GM18520 (cell line): ENCODE measurements at regions not wholly inside any gene's neighbourhood (a gene's known extent, or its start where the extent isn't known, plus 50 kb on each side); places are given as distances from the start of the nearest gene placed in this dataset.
"Not testable (repeated sequence)": the region's sequence is repeated elsewhere in the genome, so short reads cannot be mapped to it uniquely, and the experiment has no call there.

Experiments
- ATAC-seq: cut with Tn5 transposase; IDR thresholded peaks from one replicate; pipeline ENCODE4 v1.9.1; 2021; ENCODE audit not compliant: unreplicated experiment

- ATAC-seq = not testable (repeated sequence)
Observed at GRCh38 chr2:89202518-89202917, 511.0 kb downstream of the RPIA start.

DNA sequence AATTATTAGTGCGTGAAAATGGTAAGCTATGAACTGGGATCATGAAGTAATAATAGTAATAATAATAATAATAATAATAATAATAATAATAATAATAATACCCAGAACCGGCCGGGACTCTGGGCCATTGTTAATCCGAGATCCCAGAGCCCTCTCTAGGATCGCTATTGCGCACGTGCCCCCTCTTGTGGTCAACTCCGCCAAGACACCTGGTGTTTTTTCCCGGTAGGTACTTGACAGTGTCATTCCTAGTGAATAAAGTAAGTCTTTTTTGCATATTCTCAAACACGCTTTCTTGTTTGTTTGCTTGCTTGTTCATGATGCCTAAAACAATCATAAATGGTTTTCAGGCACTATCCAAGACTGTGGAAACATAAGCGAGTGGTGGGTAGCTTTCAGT lies 513.7 kb downstream of the RPIA start:
- not testable (repeated sequence) for ATAC-seq

GRCh38 chr2:89208144-89208932 lies 516.9 kb downstream of the RPIA start:
- ATAC-seq = not testable (repeated sequence)

DNA sequence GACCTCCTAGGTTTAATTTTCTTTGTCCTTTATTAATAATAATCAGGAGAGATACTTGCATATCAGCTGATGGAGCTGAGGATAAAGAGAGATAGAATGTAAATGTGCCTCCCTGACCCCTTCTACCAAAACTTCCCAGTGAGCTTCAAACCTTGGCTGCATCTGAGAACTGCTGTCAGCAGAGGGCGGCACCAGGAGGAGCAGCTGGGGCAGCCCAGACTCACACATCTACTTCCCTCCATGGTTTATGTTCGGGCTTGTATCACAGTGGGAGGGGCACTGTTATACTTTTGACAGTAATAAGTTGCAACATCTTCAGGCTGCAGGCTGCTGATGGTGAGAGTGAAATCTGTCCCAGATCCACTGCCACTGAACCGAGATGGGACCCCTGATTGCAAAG lies 521.7 kb downstream of the RPIA start:
- ATAC-seq = not testable (repeated sequence)

- ATAC-seq = not testable (repeated sequence)
Observed at GRCh38 chr2:89213811-89214210, 522.3 kb downstream of the RPIA start.

GRCh38 chr2:89221474-89221873 lies 530.0 kb downstream of the RPIA start:
- ATAC-seq = not testable (repeated sequence)

DNA sequence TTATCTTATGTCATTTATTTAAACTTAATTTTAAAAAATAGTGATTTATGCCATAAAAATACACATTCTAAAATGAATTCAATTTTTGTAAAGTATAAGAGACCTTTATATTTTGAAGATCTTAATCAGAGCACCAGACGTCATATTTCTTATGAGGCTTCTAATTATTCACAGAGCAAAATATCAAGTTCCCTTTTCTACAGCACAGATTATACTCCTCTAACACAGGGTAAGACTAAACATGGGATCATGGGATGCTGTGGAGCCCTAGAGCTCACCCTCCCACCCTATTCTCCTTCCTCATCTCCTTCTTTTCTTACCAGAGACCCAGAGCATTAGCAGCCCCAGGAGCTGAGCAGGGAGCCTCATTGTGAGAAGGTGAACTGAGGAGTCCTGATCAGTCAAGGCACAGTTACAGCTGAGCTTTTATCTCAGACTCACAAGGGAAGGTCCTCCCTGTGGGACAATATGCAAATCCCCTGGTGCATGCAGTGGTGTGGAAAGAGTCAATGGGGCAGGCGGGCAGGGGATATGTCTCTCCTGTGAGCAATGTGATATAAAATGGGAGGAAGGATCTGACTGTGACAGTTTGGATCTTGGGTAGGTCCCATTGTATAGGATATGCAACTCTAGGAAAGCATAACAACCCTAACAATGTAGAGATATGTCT lies 530.7 kb downstream of the RPIA start:
- not testable (repeated sequence) for ATAC-seq

- not testable (repeated sequence) for ATAC-seq
Observed at GRCh38 chr2:89224803-89225202, 533.3 kb downstream of the RPIA start.

GRCh38 chr2:89229979-89230378 lies 538.5 kb downstream of the RPIA start:
- not testable (repeated sequence) for ATAC-seq

DNA sequence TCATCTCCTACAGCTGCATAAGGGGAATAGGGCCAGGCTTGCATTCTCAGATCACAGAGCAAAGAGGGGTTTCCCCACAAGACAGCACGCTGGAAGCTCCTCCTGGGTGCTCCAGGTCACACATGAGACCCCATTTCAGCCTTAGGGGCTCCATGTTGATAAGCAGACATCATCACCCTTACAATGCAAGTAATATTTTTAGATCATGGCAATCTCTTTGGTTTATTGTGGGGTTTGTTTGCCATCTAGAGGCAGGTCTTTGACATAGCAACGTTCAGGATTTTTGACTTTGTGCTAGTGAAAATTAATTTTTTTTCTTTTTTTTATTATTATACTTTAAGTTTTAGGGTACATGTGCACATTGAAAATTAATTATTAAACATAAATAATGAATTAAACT lies 539.8 kb downstream of the RPIA start:
- ATAC-seq = not testable (repeated sequence)

DNA sequence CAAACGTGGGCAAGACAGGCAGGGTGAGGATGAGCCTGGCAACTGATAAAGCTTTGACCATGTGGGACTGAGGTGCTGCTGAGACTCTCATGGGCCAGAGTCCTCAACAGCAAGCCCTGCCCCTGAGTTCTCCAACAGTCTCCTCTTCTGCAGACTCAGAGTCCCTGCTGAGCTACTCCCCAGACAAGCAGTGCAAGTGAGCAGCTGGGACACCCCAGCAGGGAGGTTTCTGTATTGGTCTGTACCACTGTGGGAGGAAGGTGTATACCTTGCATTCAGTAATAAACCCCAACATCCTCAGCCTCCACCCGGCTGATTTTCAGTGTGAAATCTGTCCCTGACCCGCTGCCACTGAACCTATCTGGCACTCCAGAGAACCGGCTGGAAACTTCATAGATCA lies 542.5 kb downstream of the RPIA start:
- ATAC-seq = not testable (repeated sequence)

GRCh38 chr2:89234818-89235466 lies 543.5 kb downstream of the RPIA start:
- ATAC-seq = not testable (repeated sequence)

DNA sequence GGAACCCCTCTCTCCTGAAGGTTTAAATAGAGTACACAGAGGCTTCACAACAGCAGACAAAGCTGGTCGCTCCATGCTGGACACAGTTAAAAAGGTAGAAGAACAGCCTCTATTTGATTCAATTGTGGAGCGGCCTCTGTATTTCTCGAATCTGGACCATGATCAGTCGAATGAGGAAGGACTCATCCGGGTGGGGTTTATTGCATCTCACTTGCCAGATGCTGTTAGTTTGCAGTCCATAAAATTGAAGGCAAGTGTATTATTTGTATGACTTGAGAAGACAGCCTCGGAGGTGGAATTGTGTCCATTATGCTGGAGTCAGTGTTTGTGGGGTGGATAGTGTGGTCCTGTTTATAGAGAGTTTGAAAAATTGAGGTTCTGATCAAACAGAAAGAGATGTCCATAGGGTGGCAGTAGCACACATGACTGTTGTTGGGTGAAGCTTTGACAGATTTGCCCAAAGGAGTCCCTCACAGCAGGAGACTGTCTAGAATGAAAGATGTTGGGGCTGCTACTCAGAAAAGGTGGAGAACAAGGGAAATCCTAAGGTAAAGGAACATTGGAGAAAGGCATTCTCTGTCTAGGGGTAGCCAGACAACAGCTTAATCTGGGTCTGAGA lies 545.5 kb downstream of the RPIA start:
- ATAC-seq = not testable (repeated sequence)

DNA sequence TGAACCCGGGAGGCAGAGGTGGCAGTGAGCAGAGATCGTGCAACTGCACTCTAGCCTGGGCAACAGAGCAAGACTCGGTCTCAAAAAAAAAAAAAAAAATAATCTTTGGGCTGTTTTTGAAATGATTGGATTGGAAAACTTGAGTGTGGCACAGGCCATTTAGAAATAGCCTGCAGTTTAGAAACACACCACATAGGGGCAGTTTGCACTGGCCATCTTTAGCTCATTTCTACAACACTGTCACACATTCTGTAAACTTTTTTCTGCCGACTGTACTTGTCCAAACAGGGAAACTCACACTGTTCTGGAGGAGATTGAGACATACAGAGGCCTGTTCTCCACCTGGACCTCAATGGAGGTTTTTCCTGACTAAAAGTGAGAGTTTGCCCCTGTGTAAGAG lies 546.3 kb downstream of the RPIA start:
- not testable (repeated sequence) for ATAC-seq

- peak; percentile 67 for ATAC-seq
Observed at GRCh38 chr2:89243114-89243700, 551.7 kb downstream of the RPIA start.

DNA sequence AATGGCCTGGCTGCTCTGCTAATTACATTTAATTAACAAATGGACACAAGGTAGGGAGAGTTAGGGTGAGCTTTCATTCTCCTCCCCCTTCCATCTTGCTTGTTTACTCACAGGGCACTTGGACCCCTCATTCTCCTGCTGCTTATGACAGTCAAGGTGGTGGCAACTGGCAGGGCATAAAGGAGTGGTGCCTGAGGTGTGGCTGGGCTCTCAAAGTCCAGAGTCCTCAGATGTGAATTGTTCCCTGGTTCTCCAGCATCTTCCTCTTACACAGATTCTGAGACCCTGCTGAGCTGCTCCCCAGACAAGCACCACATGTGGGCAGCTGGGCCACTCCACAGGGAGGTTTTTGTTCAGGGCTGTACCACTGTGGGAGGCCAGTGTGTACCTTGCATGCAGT lies 552.9 kb downstream of the RPIA start:
- ATAC-seq = not testable (repeated sequence)

GRCh38 chr2:89245478-89245877 lies 554.0 kb downstream of the RPIA start:
- ATAC-seq = not testable (repeated sequence)

GRCh38 chr2:89246027-89246426 lies 554.6 kb downstream of the RPIA start:
- ATAC-seq = not testable (repeated sequence)

- ATAC-seq = not testable (repeated sequence)
Observed at GRCh38 chr2:89246620-89247019, 555.1 kb downstream of the RPIA start.

GRCh38 chr2:89255013-89255412 lies 563.5 kb downstream of the RPIA start:
- not testable (repeated sequence) for ATAC-seq

DNA sequence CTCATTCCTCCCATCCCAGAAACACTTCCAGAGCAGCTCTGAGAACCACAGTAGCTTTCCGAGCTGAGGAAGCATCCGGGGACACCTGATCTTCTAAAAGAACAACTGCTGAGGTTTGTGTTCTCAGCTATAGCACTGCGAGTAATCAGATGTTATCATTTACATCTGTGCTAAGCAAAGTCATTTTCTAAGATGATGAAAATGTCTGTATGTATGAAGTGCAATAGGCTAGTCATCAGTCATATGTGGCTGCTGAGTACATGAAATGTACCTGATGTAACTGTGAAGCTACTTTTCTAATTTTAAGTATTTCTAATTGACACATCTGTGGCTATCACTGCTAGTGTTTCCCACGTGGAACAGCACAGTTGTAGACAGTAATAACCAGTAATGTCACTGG lies 582.0 kb downstream of the RPIA start:
- not testable (repeated sequence) for ATAC-seq
